NCI-H187 (cell line): ENCODE measurements at regions not wholly inside any gene's neighbourhood (a gene's known extent, or its start where the extent isn't known, plus 50 kb on each side); places are given as distances from the start of the nearest gene placed in this dataset.
"Not testable (repeated sequence)": the region's sequence is repeated elsewhere in the genome, so short reads cannot be mapped to it uniquely, and the experiment has no call there.

Source experiments
- DNase-seq, 2 experiments: peaks; one replicate each; lab custom pipeline; 2025; lab: John Stamatoyannopoulos, UW

DNA sequence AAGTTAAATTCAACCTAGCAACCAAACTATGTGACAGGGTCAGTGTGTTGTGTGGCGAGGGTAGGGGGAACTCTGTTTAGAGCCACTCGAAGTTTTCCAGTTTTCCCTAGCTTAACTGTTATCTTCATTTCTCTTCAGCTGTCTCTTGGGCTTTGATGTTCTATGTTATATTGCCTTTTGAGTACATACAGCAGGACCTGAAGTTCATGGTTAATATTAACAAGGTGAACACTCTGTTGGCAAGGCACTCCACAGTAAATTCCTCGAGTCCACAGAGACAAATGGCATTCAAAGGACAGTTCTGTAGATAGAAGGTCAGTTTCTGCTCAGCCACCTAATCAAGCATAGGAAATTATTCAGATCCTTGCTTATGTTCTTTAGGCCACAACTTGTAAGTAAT is 147.9 kb upstream of the DPH6 start:
- no peak for DNase-seq

DNA sequence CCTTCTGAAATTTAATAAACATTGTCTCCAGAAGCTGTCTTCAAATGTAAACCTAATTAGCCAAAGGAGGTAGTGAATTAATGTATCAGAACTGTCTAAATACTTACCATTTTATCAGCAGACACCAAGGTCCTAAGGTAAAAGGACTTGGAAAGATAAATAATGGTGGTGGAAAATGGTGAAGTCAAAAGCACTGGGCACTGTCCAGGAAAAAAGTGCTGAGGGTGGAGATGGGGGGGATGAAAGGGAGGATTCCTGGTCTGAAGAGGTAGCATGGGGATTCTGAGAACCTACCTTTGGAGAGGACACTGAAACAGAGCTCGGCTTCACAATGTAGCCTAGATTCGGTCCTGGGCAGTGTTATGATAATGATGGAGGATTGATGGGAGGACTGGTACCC is 149.0 kb upstream of the DPH6 start:
- no peak for DNase-seq

- DNase-seq, result no peak
These were observed 150.8 kb upstream of the DPH6 start for GRCh38 chr15:35696767-35697231.

DNA sequence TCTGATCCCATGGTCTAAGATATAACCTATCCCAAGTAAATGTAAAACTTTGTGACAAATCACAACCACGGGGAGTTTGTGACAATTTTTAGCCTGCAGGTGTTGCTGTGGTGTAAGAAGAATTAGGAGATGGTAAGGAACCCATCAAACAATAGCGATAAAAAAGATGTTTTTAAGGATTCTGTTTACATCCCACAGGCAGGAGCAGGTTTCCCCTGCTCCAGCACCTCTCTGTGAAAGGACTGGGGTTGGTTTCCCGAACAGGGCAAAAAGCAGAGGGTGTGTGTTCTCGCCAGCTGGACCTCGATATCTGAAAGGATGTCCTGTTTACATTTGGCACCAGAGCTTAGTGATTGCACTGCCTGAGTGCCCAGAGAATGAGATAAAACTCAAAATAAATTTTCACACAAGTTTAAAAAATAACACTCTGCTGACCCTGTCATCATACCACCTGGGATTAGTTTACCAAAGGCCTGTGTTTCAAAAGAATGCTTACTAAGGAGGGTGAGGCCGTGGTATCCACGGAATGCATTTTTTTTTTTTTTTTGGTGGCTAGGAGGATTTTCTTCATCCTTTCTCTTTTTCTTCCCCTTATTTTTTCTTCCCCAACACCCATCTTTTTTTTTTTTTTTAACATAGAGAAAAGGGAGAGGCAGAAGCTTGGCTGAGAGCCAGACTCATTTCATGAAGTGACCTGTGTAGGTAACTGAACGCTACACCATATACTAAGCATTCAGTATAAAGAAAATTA is 151.8 kb upstream of the DPH6 start:
- DNase-seq, result no peak

DNA sequence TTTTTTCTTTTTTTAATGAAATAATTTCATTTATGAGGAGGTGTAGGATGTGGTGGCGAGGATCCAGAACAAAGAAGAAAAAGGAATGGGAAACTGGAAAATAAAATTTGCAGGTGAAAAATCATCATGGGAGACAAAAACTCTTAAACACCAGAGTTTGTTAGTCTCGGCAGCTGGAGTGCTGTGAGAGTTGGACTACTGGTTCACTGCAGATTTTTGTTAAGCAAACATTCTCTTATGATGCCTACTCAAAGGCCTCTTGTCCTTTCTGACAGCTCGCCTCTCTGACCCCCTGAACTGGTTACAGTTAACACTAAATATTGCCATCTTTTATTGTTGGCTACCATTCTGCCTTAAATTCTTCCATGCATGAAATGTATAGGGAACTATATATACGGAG is 152.4 kb upstream of the DPH6 start:
- DNase-seq, result no peak

GRCh38 chr15:35698966-35699575 is 153.1 kb upstream of the DPH6 start:
- DNase-seq, result no peak

DNA sequence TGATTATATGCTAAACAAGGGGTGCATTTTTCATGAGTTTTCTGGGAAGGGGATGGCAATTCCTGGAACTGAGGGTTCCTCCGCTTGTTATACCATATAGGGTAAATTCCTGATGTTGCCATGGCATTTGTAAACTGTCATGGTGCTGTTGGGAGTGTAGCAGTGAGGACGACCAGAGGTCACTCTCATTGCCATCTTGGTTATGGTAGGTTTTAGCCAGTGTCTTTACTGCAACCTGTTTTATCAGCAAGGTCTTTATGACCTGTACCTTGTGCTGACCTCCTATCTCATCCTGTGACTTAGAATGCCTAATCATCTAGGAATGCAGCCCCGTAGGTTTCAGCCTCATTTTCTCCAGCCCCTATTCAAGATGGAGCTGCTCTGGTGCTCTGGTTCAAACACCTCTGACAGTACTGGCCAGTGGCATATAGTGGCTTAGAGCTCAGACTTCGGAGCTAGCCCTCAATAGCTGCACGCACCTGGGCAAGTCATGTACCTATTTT is 154.2 kb upstream of the DPH6 start:
- DNase-seq, result not testable (repeated sequence)

DNA sequence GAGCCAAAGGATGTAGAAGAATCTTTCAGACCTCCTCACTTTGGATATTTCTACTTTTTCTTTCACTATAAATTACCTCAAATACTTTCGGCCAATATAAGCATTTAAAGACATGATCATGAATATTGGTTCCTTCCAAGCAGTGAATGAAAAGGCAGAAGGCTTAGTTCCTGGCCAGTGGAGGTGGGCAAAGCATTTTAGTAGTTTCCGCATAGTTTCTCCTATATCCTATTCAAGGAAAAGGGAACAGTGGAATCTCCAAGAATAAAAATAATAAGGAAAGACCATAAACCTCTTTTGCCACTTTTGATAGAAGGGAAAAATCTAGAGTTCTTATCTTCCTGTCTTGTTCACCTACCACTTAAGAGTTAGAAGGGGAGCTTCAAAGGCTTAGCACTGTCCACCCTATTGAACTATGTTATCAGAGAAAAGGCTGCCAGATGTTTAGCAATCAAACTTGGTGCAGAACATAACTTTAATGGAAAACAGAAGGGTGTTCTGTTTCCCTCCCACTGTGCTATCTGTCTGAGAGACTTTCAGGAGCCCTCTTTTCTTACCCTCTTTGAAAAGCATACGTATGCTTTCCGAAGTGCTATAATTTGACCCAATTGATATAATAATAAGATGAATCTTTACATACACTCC is 155.6 kb upstream of the DPH6 start:
- no peak for DNase-seq

DNA sequence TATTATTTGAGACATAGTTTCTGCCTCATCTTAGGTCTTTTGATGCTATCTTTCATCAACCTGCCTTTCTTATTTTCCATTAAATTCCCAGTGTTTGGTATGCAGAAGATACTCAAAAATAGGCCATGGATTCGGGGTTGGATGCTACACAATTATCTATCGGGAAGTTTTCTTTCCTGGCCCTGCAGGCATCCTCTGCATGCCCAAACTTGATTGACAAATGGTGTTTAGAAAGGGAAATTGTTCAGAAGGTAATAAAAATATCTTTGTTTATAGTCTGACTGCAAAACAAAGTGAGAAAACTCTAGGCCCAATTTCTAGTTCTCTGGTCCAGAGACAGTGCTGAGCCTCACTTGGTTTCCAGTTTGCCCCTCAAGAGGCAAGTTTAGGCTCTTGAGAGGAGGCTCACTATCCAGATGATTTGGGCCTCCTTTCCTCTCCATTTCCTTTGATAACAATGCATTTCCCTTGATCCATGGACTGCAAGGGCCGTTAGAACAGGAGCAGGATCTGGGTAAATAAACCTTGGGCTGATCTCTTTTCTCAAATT is 157.1 kb upstream of the DPH6 start:
- no peak for DNase-seq

DNA sequence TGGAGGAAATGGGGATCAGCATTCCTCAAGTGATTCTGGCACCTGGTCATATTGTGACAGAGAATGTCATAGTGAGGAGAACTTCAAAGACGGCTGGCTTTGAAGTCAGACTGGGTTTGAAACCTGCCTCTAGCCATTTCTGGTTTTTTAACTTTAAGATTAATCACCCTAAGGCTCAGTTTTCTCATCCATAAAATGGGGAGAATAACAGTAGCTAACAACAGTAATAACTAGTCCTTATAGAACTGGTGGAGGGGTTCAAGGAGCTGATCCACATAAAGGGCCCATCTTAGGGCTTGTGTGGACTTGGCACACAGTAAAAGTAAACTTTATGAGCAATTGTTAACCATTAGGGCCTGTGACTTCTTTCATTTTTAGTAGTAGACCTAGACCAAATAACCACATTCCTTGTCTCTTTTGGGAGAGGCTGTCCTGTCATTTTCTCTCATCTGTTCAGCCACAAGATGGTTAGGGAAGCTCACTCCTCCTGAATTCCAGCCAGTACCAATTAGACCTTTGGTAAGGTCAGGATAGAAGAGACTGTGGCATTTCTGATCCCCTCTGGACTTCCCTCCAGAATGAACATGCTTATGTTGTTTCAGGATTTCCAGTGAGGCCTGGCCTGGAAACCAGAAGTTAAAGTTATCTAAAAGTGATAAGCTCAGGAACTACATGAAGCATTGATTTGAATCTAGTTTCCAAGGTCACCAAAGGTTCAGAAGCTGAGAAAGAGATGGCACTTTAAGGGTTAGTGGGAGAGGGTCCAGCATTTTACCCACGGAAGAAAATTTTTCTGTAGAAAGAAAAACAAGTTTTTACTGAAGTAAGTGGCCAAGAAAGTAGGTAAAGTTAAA is 159.3 kb upstream of the DPH6 start:
- DNase-seq, result no peak

GRCh38 chr15:35705884-35706585 is 160.1 kb upstream of the DPH6 start:
- DNase-seq, result no peak

GRCh38 chr15:35712956-35713355 is 167.0 kb upstream of the DPH6 start:
- no peak for DNase-seq

DNA sequence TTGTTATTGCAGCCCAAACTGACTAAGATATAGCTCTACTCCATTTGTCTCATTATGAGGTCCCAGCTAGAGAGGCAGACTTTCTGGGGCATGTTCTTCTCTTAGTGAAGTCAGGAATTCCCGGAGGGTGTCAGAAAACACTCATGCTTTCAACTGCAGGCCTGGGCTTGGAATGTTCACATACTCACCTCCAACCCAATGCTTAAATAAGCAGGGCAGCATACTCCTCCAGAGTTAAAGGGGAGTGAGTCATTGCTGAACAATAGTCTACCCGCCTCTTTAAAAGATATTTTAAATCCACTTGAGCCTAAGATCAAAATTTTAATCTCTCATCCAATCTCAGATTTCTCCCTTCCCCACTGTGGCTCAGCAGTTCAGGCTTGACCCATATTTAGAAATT is 167.8 kb upstream of the DPH6 start:
- DNase-seq, result no peak

DNA sequence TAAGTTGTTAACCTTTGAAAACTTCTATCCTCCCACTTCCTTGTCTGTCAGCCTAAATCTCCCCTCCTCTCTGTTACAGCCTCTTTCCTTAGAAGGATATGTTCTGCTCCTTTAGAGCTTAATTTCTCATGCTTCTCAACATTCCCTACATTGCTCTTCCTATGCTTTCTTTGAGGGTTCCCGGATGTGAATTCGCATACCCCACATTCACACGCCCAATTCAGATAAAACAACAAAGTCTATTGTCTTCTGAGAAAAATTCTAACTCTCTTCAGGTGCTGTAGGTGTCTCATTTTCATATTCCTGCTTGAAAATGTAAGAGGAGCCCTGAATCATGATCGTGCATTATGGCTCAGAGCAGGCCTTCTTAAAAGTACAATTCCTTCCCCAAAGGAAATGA is 171.8 kb upstream of the DPH6 start:
- no peak for DNase-seq

GRCh38 chr15:35720019-35720418 is 174.1 kb upstream of the DPH6 start:
- no peak for DNase-seq

DNA sequence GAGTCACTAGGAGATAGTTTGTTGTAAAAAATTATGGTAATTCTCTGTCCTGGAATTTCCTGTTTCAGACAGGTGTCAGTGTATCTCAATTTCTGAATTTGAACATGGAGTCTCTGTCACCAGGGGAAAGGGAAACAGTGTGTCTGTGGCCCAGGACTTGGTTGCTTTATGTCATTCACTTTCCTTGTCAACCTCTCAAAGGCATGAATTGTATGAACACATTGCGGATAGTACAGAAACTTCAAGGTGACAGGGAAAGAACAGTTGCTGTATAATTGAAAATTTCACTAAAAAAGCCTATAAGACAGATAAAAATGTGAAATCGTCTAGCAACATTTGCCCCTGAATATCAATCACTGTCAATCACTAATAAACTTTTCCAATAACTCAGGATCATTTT is 175.0 kb upstream of the DPH6 start:
- DNase-seq, result no peak

DNA sequence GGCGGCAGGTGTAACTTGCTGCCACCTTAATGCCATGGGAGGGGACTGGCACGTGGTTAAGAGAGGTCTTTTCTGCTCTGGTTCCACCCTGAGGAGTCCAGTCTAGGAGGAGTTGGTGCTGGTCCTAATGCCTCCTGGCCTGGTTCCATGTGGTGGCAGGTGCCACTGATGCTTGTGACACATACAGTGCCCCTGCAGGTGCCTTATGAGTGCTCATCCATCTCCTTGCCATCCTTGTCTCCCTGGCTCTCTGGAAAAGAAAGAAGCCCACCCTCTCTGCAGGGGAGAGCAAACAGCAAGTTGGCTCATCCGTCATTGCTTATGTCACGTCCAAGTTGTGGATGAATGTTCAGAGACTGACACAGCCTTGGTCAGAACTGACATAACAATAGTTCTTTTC is 175.8 kb upstream of the DPH6 start:
- no peak for DNase-seq

GRCh38 chr15:35722501-35722900 is 176.5 kb upstream of the DPH6 start:
- no peak for DNase-seq

GRCh38 chr15:35723120-35723847 is 177.3 kb upstream of the DPH6 start:
- no peak for DNase-seq

DNA sequence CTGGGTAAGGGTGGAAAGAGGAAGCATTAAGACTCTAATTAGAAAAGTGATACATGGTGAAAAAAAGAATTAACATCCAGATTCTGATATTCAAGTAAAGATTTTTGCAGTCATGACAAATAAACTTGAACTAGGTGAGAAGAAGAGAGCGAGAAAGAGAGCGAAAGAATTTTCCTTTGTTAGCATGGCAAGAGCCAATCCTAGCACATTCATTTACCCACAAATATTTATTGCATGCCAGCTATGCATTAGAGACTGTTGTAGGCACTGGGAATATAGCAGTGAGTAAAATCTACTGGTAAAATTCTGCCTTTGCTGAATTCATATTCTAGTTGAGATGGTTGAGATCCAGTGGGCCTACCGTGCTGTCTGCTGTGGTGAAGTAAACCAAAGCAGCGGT is 177.9 kb upstream of the DPH6 start:
- DNase-seq, result no peak

GRCh38 chr15:35724626-35725025 is 178.7 kb upstream of the DPH6 start:
- DNase-seq, result no peak
